Kidney (tissue), 13 donors: ENCODE measurements at regions not wholly inside any gene's neighbourhood (a gene's known extent, or its start where the extent isn't known, plus 50 kb on each side); places are given as distances from the start of the nearest gene placed in this dataset.

Source experiments
- DNase-seq, 5 donors: peaks; one replicate each; pipeline ENCODE4 v3.0.0-alpha.2; 2013 to 2020
- FAIRE-seq: peaks from 2 replicates; lab custom pipeline; 2012; peaks lifted over from hg19 to GRCh38; lab: Jason Lieb, UNC
- H3K27ac ChIP-seq, 2 donors: one replicate each; pipeline ENCODE4 v1.7.0; 2013; ENCODE audit warnings: low read depth in 2 of 2, low read length in 2 of 2, inconsistent platforms in 1 of 2
- H3K27me3 ChIP-seq: one replicate; pipeline ENCODE4 v1.7.1; 2013; ENCODE audit warnings: low read length, inconsistent platforms; ENCODE audit not compliant: control insufficient read depth, insufficient read depth
- H3K36me3 ChIP-seq, 3 donors: one replicate each; pipeline versions ENCODE4 v1.7.0 to v1.7.1; 2013; ENCODE audit warnings: low read length in 3 of 3, control low read depth in 1 of 3, inconsistent platforms in 1 of 3; ENCODE audit not compliant: insufficient read depth in 3 of 3, control insufficient read depth in 2 of 3
- H3K4me1 ChIP-seq, 3 donors: one replicate each; pipeline versions ENCODE4 v1.7.0 to v1.7.1; 2013; ENCODE audit warnings: low read length in 3 of 3, inconsistent platforms in 1 of 3, low read depth in 1 of 3; ENCODE audit not compliant: control insufficient read depth in 2 of 3, insufficient read depth in 2 of 3
- H3K4me3 ChIP-seq, 3 donors: one replicate each; pipeline versions ENCODE4 v1.7.0 to v1.8.1; 2013; ENCODE audit warnings: low read length in 3 of 3, control low read depth in 1 of 3, inconsistent platforms in 1 of 3
- H3K9ac ChIP-seq, 3 donors: one replicate each; pipeline versions ENCODE4 v1.7.0 to v1.7.1; 2013; ENCODE audit warnings: low read length in 3 of 3, control low read depth in 1 of 3, inconsistent platforms in 1 of 3
- H3K9me3 ChIP-seq, 3 donors: one replicate each; pipeline versions ENCODE4 v1.7.0 to v1.7.1; 2013; ENCODE audit warnings: low read length in 3 of 3, control low read depth in 1 of 3, inconsistent platforms in 1 of 3; ENCODE audit not compliant: control insufficient read depth in 2 of 3, insufficient read depth in 1 of 3
- intact Hi-C: fragments of 100-400 bp; cut with DNase I; formaldehyde crosslinking; loops from one replicate; pipeline ENCODE4 v1.11.1; 2022
- TF ChIP-seq, protein P1 (sequence below): IDR thresholded peaks from 3 replicates; pipeline ENCODE4 v1.5.1; 2012; ENCODE audit warnings: mild to moderate bottlenecking, moderate library complexity, borderline replicate concordance; ENCODE audit not compliant: insufficient read depth; ENCODE audit errors: extremely low read depth
- donor health status: control.
- donor health status: control.
- donor health status: control.
- donor health status: control.
- donor health status: control.
- donor health status: DM: yes; HTN: yes; CAD: no.
- donor health status: Normal renal cell carcinoma (clear cell type).

GRCh38 chr15:94845390-94845716 is 614.0 kb downstream of the MCTP2 start:
- Histone ChIP-seq H3K27me3 (no peaks in the 10 kb centered on the region), H3K4me1 (peaks cover 0 to 10% (median 0%) of the 10 kb centered on the region in 3 donors), H3K4me3 (peak overlapping the region in 2 of 3 donors; percentile 17 to 30), H3K9me3 (peaks cover 1 to 10% (median 2%) of the 10 kb centered on the region in 3 donors), H3K27ac (no peak overlapping the region), H3K9ac (no peak overlapping the region), H3K36me3 (no peaks in the 10 kb centered on the region)
- no peak for DNase-seq
- FAIRE-seq: no peak
- intact Hi-C loops: no loop called here
- TF ChIP-seq, protein P1, sequence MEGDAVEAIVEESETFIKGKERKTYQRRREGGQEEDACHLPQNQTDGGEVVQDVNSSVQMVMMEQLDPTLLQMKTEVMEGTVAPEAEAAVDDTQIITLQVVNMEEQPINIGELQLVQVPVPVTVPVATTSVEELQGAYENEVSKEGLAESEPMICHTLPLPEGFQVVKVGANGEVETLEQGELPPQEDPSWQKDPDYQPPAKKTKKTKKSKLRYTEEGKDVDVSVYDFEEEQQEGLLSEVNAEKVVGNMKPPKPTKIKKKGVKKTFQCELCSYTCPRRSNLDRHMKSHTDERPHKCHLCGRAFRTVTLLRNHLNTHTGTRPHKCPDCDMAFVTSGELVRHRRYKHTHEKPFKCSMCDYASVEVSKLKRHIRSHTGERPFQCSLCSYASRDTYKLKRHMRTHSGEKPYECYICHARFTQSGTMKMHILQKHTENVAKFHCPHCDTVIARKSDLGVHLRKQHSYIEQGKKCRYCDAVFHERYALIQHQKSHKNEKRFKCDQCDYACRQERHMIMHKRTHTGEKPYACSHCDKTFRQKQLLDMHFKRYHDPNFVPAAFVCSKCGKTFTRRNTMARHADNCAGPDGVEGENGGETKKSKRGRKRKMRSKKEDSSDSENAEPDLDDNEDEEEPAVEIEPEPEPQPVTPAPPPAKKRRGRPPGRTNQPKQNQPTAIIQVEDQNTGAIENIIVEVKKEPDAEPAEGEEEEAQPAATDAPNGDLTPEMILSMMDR: no peak

DNA sequence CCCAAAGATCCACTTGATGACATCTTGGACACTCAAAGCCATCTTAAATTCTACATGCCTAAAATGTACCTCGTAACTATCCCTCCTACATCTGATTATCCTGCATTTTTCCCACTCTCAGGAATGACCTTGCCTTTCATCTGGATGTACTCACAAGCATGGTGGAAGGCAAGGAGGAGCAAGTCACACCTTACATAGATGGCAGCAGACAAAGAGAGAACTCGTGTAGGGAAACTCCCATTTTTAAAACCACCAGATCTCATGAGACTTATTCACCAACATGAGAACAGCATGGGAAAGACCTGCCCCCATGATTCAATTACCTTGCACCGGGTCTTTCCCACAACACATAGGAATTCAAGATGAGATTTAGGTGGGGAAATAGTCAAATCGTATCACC is 616.0 kb downstream of the MCTP2 start:
- TF ChIP-seq, protein P1: no peak
- DNase-seq: no peak
- peaks cover 0 to 2% (median 2%) of the 10 kb centered on the region in 3 donors for H3K9me3 ChIP-seq
- H3K36me3 ChIP-seq: no peaks in the 10 kb centered on the region
- FAIRE-seq: no peak
- intact Hi-C loops: no loop called here
- H3K9ac ChIP-seq: no peak overlapping the region
- H3K27me3 ChIP-seq: no peaks in the 10 kb centered on the region
- no peak overlapping the region for H3K4me3 ChIP-seq
- H3K27ac ChIP-seq: no peak overlapping the region
- peaks cover 0 to 10% (median 0%) of the 10 kb centered on the region in 3 donors for H3K4me1 ChIP-seq

DNA sequence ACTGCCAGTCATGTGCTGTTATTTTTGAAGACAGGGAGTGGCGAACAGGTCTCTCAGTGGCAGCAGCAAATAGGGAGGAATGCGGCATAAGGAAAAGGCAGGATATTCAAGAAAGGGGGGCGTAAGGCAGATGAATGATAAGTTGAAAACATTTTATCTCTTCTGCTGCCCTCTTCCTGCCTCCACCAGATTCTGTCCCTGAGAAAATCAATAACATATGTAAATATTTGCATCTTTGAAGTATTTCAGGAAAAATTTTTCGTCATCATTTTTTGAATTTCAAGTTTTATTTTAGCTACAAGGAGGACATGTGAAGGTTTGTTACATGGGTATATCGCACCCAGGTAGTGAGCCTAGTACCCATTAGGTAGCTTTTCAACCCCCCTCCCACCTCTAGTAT is 616.7 kb downstream of the MCTP2 start:
- Histone ChIP-seq H3K9ac (no peak overlapping the region), H3K4me3 (no peak overlapping the region), H3K36me3 (no peaks in the 10 kb centered on the region), H3K4me1 (peaks cover 0 to 10% (median 0%) of the 10 kb centered on the region in 3 donors), H3K27me3 (no peaks in the 10 kb centered on the region), H3K9me3 (peaks cover 0 to 2% (median 2%) of the 10 kb centered on the region in 3 donors), H3K27ac (no peak overlapping the region)
- TF ChIP-seq, protein P1: no peak
- intact Hi-C loops: no loop called here
- DNase-seq: no peak
- no peak for FAIRE-seq

- H3K4me1 ChIP-seq: no peaks in the 10 kb centered on the region
- H3K27me3 ChIP-seq: no peaks in the 10 kb centered on the region
- H3K36me3 ChIP-seq: no peaks in the 10 kb centered on the region
- H3K4me3 ChIP-seq: no peak overlapping the region
- DNase-seq (no peak), FAIRE-seq (no peak)
- peaks cover 0 to 2% (median 0%) of the 10 kb centered on the region in 3 donors for H3K9me3 ChIP-seq
- no peak overlapping the region for H3K9ac ChIP-seq
- no peak overlapping the region for H3K27ac ChIP-seq
- intact Hi-C loops: no loop called here
- TF ChIP-seq, protein P1: no peak
Measured at GRCh38 chr15:94855018-94855408, 623.7 kb downstream of the MCTP2 start.
